Upper lobe of left lung (tissue), 4 donors: ENCODE measurements at regions not wholly inside any gene's neighbourhood (a gene's known extent, or its start where the extent isn't known, plus 50 kb on each side); places are given as distances from the start of the nearest gene placed in this dataset.

ENCODE experiments used
- POLR2A ChIP-seq, 4 donors: fragments of 450-650 bp; IDR thresholded peaks; one replicate each; pipeline ENCODE4 v1.5.1; 2016 to 2017; ENCODE audit warnings: antibody characterized with exemption in 4 of 4, mild to moderate bottlenecking in 2 of 4
- TF ChIP-seq, protein P1 (sequence below), 6 experiments: fragments of 450-650 bp in 4 of 6; fragments of 200-600 bp in 2 of 6; sonication (generic) in 2 of 6; IDR thresholded peaks; one replicate each; pipeline ENCODE4 v1.5.1; 2016 to 2019; ENCODE audit warnings: antibody characterized with exemption in 6 of 6

DNA sequence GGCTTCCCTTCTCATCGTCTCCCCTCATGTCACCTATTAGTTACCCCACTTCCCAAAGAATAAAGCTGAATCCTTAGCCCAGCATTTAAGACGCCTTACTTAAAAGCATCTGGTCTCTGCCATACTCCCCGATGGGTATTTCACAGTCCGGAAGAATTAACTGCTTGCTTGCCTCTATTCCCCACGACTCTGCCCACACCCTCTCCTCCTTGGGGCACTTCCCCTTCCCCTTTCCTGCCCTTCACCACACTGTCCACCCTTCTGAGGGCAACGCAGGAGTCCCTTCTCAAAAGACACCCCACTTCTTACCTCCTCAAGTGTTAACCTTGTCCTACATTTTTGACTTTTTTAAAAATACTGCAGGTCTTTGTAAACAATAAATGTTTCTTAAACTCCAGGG is 60.1 kb upstream of the RMP24 start:
- TF ChIP-seq POLR2A (IDR thresholded peaks at IDR 0.05): no peak
- TF ChIP-seq, protein P1, sequence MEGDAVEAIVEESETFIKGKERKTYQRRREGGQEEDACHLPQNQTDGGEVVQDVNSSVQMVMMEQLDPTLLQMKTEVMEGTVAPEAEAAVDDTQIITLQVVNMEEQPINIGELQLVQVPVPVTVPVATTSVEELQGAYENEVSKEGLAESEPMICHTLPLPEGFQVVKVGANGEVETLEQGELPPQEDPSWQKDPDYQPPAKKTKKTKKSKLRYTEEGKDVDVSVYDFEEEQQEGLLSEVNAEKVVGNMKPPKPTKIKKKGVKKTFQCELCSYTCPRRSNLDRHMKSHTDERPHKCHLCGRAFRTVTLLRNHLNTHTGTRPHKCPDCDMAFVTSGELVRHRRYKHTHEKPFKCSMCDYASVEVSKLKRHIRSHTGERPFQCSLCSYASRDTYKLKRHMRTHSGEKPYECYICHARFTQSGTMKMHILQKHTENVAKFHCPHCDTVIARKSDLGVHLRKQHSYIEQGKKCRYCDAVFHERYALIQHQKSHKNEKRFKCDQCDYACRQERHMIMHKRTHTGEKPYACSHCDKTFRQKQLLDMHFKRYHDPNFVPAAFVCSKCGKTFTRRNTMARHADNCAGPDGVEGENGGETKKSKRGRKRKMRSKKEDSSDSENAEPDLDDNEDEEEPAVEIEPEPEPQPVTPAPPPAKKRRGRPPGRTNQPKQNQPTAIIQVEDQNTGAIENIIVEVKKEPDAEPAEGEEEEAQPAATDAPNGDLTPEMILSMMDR (IDR thresholded peaks at IDR 0.05): no peak
